ENCODE measurements at regions not wholly inside any gene's neighbourhood (a gene's known extent, or its start where the extent isn't known, plus 50 kb on each side); places are given as distances from the start of the nearest gene placed in this dataset.

GRCh38 chr9:95642189-95642588 is 125.4 kb upstream of the PTCH1 start:
- no peaks in the 10 kb centered on the region for H3K4me1 Mint-ChIP-seq
- H3K27ac Mint-ChIP-seq: no peak overlapping the region

More at GRCh38 chr9:95642189-95642588, 125.4 kb upstream of the PTCH1 start:
- Histone ChIP-seq H3T11ph (ENCODE audit: low read length) (no peak overlapping the region), H3K18ac (ENCODE audit: insufficient read length, low read depth, low read length) (no peak overlapping the region), H3K27me3 (ENCODE audit: insufficient read depth, low read length) (no peaks in the 10 kb centered on the region), H3K23ac (ENCODE audit: insufficient read length, low read depth, low read length) (no peak overlapping the region), H3K14ac (ENCODE audit: insufficient read depth, low read length) (no peak overlapping the region), H3K9me3 (ENCODE audit: control insufficient read depth, low read depth, low read length) (no peaks in the 10 kb centered on the region), H2AFZ (ENCODE audit: low read length) (no peak overlapping the region), H3K4me2 (ENCODE audit: insufficient read depth, insufficient read length, low read length) (no peak overlapping the region), H2BK5ac (ENCODE audit: insufficient read length, low read length) (no peak overlapping the region), H3K9ac (ENCODE audit: extremely low read depth, insufficient read length, low read length) (no peak overlapping the region), H4K8ac (replicated peaks; ENCODE audit: insufficient read length, low read depth, low read length) (no peak overlapping the region), H2BK120ac (ENCODE audit: low read depth, low read length, poor library complexity, severe bottlenecking) (no peak overlapping the region), H3K79me2 (ENCODE audit: insufficient read depth, low read length) (no peaks in the 10 kb centered on the region), H3K79me1 (ENCODE audit: insufficient read depth, low read depth, low read length, poor library complexity, severe bottlenecking) (no peaks in the 10 kb centered on the region), H2AK5ac (ENCODE audit: insufficient read length, low read length) (no peak overlapping the region), H3K4ac (ENCODE audit: low read depth, low read length) (no peak overlapping the region), H2BK12ac (ENCODE audit: insufficient read length, low read depth, low read length) (no peak overlapping the region), H2BK20ac (ENCODE audit: low read depth, low read length, poor library complexity, severe bottlenecking) (no peak overlapping the region), H2BK15ac (ENCODE audit: low read depth, low read length) (no peak overlapping the region), H4K20me1 (ENCODE audit: control insufficient read depth, insufficient read depth, insufficient read length) (no peaks in the 10 kb centered on the region), H3K23me2 (ENCODE audit: insufficient read length, low read depth, low read length, poor library complexity, severe bottlenecking) (no peaks in the 10 kb centered on the region), H3K4me1 (ENCODE audit: insufficient read depth, low read length) (no peaks in the 10 kb centered on the region), H4K91ac (ENCODE audit: insufficient read length, low read depth, low read length) (no peak overlapping the region), H4K5ac (ENCODE audit: insufficient read length, low read depth, low read length) (no peak overlapping the region), H3K27ac (ENCODE audit: insufficient read length, low read depth, low read length) (no peak overlapping the region), H3K56ac (ENCODE audit: insufficient read length, low read depth, low read length) (no peak overlapping the region)
- TF ChIP-seq CTCF (conservative IDR thresholded peaks at IDR 0.05): no peak
- Mint-ChIP-seq H3K9me3 (peaks cover 0 to 4% of the 10 kb centered on the region in 2 experiments; a peak in 2 of 5 replicates), H3K4me3 (no peak overlapping the region), H3K36me3 (ENCODE audit: insufficient read depth in 1 of 3, low read depth in 3 of 3) (no peaks in the 10 kb centered on the region), H3K27me3 (ENCODE audit: low read depth) (peaks cover 2% of the 10 kb centered on the region; the same call in 1 of the 2 replicates)
- DNase-seq: no peak

Data from H9 (cell line).